ENCODE measurements at regions not wholly inside any gene's neighbourhood (a gene's known extent, or its start where the extent isn't known, plus 50 kb on each side); places are given as distances from the start of the nearest gene placed in this dataset.
"Not testable (repeated sequence)": the region's sequence is repeated elsewhere in the genome, so short reads cannot be mapped to it uniquely, and the experiment has no call there.

DNA sequence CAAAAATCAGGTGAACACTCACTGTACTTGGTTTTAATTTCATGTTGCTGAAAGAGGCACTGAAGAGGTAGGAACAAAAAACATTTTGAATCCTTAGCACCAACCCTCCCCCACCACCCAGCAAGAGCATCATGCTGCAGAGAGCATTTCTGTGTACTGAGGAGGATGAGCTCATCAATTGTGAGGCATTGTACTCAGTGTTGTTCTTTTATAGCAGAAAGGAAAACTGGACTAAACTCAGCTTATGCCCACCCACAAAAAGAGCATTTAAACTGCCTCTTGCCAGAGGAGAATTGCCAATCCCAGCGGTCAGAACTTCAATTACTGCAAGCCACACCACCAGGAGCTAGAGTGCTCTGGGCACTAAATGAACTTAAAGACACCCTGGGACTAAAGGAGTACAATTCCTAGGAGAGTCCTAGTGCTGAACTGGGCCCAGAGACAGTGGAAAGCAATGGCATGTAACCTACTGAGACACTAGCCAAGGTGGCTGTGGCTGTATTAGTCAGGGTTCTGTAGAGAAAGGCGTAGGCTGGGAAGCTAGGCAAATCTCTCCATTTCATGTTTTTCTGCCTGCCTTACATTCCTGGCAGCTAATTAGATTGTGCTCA lies 280.7 kb upstream of the KLHL4 start:
- FAIRE-seq = no peak

DNA sequence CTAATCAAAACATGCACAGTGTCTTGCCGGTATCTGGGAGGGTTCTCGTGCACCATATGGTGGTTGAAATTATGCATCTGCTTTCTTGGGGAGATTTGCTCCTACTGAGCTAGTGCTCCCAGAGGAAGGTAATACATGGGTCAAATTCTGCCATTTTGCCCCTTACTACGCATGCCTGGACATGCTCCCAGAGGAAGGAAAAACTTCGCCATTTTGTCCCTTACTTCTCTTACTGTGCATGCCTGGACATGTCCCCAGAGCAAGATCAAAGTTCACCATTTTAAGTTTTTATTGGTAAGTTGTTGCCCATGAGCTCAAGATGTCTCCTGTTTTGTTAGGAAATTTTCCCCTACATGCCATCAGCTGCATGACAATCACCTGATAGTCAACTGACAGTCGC lies 252.1 kb upstream of the KLHL4 start:
- no peak for FAIRE-seq

DNA sequence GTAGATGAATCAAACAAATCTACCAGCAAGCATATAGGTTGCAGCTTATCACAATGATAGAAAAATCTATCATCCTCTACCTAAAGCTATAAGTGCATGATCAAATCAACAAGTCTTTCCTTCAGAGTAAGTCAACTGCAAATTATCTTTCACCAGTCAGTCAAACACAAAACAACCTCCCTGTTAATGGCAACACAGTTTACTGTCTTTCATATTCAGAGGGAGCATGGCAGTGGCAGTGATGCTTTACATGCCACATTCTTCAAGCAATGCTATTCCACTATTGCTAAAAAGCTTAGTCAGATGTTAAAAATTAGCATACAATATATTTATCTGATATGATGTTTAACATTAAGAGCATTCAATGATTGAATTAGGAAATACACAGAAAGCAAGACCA lies 245.1 kb upstream of the KLHL4 start:
- no peak for FAIRE-seq

DNA sequence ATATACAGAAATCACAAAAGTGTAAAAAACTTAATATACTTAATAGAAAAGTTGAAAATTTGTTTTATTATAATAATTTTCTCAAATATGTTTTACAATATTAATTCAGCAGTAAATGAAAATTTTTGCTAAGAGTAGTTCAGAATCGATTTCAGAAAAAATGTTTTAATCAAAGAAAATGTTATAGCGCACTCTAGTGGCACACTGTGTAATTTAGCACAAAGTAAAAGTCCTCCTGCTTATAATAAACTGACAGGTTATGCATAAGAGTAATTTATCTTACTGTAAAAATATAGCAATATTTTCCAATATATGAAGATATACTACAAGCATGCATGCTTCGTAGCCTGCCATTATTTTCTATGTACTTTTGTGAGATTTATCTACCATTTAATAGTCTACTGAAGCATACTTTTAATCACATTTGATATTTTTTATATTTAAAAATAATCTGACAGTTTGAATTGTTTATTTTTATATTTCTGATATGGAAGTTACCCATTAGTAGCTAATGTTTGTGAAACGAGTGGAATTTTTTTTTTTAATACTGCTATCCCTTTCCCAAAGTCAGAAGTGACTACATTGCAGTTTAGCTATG lies 217.9 kb upstream of the KLHL4 start:
- peak; percentile 90 for FAIRE-seq

DNA sequence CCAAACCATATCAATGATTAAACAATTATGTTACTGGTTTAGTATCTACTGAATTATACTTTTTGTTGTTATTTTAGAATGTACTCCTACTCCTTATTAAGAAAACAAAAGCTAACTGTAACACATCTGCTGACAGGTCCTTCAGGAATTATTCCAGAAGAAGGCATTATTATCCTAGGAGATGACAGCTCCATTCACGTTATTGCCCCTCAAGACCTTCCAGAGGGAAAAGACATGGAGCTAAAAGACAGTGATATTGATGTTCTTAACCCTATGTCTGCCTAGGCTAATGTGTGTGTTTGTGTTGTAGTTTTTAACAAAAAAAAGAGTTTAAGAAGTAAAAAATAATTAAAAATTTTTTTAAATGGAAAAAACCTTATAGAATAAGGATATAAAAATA lies 206.8 kb upstream of the KLHL4 start:
- FAIRE-seq = no peak

DNA sequence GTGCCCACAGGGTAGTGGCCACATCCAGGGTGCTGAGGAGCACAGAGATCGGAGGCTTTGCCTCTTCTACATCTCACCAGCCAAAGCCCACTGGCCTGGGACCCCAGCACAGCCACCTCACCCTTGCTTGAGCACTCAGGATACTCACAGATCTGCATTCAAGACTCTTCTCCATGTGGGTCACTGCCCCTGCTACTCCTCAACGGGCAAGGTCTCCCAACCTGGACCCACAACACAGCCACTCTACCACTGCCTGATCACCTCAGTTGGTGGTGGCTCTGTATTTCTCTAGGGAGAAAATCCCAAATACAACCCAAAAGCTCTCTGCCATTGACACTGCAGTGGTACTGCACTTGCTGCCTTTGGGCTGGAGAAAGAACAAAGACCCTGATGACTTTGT lies 190.3 kb upstream of the KLHL4 start:
- no peak for FAIRE-seq

DNA sequence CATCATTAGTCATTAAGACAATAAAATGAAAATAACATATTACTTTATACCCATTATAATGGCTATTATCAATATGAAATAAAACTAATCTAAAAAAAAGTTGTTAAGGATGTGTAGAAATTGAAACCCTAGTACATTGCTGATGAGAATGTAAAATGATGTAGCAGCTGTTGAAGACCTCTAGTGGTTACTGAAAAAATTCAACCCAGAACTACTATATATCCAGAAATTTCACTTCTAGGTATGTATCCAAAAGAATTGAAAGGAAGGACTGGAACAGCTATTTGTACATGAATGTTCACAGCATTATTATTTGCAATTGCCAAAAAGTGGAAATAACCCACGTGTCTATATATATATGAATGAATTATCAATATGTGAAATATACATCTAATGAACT lies 180.3 kb upstream of the KLHL4 start:
- no peak for FAIRE-seq

DNA sequence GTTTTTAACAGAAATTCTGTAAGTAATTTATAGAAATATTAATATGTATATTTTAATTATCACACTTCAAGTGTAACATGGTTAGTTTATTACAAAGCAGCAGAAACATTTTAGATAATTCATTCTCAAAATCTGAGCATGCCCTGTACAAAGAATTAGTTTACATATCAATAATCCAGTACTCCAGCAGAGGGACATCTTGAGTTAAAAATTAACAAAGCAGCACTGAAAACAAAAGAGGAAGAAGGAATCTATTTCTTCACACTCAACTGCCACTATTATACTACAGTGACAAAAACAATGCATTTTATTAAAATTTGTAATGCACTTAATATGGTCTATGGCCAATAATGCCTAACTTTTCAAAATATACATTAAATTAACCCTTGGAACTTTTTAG lies 179.1 kb upstream of the KLHL4 start:
- peak; percentile 10 for FAIRE-seq

DNA sequence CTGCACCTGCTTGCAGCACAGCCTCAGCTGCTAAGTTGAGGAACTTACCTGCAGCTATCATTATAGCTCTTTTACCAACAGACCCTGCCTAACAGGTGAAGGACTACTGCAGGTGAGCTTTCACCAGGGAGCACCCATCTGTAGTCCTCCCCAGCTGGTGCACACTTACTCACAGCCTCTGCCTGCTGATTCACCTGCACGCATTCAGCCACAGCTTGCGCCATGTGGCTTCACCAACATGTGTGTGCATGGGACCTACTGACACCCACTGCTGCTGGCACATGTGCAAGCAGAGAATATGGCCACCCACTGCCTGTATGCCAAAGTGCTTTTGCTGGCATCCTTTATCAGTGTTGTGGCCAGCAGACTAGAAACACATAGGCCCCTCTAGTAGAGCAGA lies 146.7 kb upstream of the KLHL4 start:
- no peak for FAIRE-seq

DNA sequence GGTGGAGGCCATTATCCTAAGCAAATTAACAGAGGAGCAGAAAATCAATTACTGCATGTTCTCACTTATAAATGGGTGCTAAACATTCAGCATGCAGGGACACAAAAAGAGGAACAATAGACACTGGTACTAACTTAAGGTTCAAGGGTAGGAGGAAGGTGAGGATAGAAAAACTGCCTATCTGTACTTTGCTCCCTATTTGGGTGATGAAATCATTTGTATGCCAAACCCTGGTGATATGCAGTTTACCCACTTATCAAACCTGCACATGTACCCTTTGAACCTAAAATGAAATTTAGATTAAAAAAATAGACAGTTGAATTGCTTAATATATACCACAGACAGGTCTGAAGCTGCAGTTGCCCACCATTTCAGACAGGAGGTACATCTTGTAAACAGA lies 143.3 kb upstream of the KLHL4 start:
- FAIRE-seq = no peak

DNA sequence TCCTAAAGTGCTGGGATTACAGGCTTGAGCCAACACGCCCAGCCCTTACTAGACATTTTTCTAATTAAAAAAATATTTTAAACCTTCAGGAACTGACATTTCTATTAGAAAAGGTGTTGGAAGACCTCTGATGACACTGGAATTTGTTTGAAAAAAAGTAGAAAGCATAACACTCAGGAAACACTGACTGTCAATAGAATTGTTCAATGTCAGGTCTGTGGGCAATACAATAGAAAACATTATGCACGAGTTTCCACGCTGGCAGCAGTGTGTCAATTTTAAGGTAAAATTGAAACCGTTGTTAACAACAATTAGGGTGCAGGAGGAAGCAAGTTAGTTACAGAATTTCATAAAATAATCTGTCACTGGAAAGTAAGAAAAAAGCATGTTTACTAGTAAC lies 140.7 kb upstream of the KLHL4 start:
- FAIRE-seq = no peak

DNA sequence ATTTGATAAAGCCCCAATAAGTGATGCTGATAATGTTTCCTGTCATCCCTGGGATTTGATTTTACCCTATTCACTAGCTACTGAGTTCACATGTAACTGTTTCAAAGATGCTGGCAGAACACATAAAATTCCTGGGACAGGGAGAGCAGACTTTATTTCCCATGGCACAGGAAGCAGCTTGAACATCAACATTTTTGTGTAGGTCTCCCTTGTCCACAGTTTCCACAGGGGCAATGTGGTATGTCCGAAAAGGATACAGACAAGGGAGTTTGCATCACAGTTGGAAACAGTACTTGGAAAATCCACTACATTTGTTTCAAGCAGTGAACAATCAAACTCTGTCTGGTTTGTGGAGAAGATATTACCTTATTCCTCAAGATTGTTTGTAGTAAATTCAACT lies 129.2 kb upstream of the KLHL4 start:
- no peak for FAIRE-seq

DNA sequence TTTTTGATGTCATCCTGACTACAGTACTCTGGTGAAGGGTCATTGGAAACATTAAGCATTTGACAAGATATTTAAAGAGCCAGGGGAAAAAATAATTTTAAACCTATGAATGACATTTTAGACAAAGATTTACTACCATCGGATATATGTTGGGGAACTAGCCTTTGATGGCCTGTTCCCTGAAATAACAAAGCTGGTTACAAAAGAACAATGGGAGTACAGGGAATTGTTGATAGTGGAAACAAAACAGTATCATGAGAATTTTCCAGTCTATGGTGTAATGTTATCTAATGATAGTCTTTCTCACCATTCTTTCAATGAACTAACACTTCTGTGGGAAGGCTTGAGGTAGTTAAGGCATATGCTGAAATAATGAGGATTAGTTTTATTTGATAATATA lies 125.9 kb upstream of the KLHL4 start:
- FAIRE-seq = no peak

DNA sequence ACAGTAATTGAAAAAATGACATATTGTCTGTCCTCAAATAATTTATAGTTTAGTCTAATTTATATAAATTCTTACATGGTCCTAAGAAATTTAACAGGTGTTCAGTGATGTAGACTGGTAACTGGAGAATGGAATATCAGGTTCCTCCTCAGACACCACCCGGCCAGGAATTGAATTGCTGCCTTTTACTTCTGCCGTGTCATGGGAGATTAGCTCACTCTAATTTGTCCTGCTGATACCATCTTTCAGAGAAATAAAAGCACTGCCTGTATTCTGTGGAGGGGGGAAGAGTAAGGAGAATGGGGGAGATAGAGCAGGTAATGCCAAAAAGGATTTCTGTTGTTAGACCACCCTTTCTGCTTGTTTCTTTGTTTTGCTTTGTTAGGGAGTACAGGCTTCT lies 125.2 kb upstream of the KLHL4 start:
- FAIRE-seq = no peak

DNA sequence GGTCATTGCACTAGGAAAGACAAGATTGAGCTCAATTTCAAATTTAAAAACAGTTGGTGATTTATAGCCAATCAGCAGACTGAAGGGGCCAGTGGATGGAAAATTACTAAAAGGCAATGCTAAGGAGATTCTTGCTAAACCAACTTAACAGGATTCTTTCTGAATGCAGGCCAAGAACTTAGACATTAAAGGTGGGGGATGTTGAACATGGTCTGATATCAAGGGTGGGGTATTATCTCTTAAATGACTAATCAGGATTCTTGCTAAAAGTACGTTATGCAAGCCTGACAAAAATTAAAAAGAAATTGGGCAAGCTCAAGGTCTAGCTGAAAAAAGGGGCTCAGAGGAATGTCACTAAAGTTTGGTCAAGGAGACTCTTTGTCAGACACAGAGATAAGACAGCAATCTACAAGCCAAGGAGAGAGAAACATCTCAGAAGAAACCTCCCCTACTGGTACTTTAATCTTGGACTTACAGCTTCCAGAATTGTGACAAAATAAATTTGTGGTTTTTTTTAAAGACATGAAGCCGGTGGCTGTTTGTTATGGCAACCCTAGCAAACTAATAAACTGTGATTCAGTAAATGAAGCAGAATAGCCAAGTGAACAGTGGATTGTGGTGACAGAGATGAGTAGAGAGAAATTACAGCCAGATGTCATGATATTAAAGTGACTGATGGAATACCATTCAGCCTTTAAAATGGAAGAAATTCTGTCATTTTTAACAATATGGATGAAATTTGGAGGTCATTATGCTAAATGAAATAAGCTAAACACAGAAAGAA lies 120.3 kb upstream of the KLHL4 start:
- no peak for FAIRE-seq

DNA sequence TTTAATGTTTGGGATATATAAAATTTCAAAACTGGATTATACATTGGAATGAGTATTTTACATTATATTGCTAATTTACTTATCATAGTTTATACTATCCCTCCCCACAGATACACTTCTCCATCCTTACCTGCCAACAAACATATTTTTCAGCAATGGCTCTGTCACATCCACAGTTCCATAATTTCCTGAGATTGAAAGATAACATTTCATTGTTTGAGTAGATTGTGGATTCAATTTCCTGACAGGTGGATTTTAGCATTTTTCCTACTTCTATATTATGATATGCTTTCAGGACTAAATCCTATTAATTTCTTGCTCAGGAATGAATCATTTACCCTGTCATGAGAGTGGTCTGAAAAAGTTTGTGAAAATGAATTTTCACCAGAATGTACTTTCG lies 115.3 kb upstream of the KLHL4 start:
- FAIRE-seq = no peak

DNA sequence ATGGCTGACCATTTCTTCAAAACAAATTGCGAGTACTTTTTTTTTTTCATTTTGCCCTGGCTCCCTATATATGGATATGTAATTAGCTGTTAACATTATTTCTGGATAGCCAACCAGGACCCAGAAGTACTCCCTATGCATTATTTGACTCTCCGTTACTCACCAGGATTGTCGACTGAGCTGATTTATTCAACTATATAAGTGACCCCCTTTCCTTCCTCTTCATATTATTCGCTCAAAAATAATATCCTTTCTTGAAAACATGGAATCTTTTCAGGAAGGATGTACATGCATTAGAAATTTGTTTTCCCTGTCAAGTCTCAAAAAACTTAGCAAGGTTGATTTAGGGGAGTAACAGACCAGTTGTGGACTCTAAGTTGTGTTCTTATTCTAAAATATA lies 114.1 kb upstream of the KLHL4 start:
- FAIRE-seq = no peak

DNA sequence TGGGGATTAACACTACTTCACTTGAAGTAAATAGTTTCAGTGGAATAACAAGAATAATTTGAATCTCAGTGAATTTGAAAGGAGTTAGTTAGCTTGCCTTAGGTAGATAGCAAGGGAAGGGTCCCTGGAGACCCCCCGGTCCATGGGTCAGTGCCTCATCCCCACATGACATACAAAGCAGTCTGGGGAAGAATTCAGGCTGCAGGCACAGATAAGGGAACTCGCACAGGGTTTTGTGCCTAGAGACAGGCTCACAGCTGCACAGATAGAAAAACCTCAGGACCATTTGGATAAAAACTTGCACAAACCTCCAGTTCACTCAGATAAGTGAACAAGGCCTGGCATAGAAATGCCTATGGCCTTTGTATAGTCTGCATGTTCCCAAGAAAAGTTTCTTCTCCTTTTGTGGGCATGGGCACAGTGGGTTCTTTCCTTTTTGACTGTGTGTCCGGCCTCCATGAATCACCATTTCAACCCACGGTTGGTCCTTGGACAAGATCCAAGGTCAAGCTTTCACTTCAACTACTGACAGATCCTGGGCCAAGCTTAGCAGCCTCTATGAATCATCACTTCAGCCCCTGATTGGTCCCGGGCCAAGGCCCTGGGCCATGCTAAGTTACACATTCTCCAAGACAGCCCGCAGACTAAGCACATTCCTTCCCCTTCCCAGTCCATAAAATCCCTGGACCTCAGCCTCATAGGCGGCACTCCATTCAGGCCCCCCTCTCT lies 108.3 kb upstream of the KLHL4 start:
- no peak for FAIRE-seq

DNA sequence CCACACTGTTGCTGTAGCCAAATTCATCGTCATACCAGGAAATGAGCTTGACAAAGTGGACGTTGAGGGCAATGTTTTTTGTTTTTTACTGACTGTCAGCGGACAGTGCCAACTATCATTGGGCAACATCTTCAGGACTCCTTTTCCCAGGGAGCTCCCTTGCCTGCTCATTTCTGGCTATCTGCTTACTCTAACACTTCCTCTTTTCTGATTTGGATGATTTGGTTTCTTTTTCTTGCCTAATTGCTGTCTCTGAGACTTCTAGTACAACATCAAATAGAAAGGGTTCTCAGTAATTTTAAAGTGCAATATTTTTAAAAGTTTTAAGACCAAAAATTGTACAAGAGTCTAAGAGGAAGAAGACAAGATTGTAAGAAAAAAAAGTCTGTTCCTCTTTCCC lies 92.0 kb upstream of the KLHL4 start:
- FAIRE-seq = no peak

DNA sequence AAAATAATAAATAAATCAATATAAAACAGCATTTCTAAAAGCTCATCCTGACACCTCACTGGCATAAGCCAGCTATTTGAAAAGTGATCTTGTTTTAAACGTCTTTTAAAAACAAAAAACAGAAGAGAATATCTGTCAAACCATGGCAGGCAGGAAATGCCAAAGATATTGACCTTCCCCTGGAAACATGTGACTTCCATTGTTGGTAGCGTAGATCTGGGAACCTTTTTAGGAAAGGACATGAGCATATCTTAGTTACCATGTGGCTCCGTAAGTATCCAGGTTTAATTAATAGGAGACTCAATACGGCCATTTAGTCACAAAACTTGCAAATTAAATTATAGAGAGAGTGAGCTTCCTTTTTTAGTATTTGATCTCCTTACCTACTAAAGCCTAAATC lies 83.0 kb upstream of the KLHL4 start:
- no peak for FAIRE-seq

DNA sequence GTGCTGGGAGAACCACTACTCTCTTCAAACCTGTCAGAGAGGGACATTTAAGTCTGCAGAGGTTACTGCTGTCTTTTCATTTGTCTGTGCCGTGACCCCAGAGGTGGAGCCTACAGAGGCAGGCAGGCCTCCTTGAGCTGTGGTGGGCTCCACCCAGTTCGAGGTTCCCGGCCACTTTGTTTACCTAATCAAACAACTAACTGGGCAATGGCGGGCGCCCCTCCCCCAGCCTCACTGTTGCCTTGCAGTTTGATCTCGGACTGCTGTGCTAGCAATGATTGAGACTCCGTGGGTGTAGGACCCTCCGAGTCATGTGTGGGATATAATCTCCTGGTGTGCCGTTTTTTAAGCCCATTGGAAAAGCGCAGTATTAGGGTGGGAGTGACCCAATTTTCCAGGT lies 69.0 kb upstream of the KLHL4 start:
- FAIRE-seq = not testable (repeated sequence)

DNA sequence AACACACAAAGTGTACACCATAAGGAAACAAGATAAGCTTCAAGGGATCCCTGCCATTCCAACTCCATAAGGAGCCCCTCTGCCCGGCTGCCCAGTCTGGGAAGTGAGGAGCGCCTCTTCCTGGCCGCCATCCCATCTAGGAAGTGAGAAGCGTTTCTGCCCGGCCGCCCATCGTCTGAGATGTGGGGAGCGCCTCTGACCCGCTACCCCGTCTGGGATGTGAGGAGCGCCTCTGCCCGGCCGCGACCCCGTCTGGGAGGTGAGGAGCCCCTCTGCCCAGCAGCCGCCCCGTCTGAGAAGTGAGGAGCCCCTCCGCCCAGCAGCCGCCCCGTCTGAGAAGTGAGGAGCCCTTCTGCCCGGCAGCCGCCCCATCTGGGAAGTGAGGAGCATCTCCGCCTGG lies 51.8 kb upstream of the KLHL4 start:
- not testable (repeated sequence) for FAIRE-seq
